ENCODE measurements at regions not wholly inside any gene's neighbourhood (a gene's known extent, or its start where the extent isn't known, plus 50 kb on each side); places are given as distances from the start of the nearest gene placed in this dataset.

GRCh38 chr4:155541716-155542115 is 124.9 kb upstream of the GUCY1A1 start:
- TF ChIP-seq, protein P1, sequence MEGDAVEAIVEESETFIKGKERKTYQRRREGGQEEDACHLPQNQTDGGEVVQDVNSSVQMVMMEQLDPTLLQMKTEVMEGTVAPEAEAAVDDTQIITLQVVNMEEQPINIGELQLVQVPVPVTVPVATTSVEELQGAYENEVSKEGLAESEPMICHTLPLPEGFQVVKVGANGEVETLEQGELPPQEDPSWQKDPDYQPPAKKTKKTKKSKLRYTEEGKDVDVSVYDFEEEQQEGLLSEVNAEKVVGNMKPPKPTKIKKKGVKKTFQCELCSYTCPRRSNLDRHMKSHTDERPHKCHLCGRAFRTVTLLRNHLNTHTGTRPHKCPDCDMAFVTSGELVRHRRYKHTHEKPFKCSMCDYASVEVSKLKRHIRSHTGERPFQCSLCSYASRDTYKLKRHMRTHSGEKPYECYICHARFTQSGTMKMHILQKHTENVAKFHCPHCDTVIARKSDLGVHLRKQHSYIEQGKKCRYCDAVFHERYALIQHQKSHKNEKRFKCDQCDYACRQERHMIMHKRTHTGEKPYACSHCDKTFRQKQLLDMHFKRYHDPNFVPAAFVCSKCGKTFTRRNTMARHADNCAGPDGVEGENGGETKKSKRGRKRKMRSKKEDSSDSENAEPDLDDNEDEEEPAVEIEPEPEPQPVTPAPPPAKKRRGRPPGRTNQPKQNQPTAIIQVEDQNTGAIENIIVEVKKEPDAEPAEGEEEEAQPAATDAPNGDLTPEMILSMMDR (IDR thresholded peaks at IDR 0.05 in 8 of 11, conservative IDR thresholded peaks at IDR 0.05 in 3 of 11), result no peak
- TF ChIP-seq POLR2A (IDR thresholded peaks at IDR 0.05), result no peak
- TF ChIP-seq POLR2AphosphoS5 (IDR thresholded peaks at IDR 0.05), result no peak

Measured in spleen (tissue), 7 donors.